GM13976 (cell line): ENCODE measurements at regions not wholly inside any gene's neighbourhood (a gene's known extent, or its start where the extent isn't known, plus 50 kb on each side); places are given as distances from the start of the nearest gene placed in this dataset.

ENCODE experiments used
- DNase-seq: peaks from one replicate; pipeline ENCODE4 v3.0.0; 2012; ENCODE audit warnings: low spot score
- CTCF ChIP-seq: IDR thresholded peaks from 2 replicates; pipeline ENCODE4 v1.5.1; 2012; ENCODE audit warnings: borderline replicate concordance, mild to moderate bottlenecking; ENCODE audit not compliant: insufficient read depth; ENCODE audit errors: extremely low read depth, missing control alignments, control extremely low read depth
- in situ Hi-C: fragments of 300-500 bp; cut with MboI; formaldehyde crosslinking; loops from one replicate; pipeline ENCODE4 v1.12.0; 2022; ENCODE audit warnings: low sequenced_read_pairs, mixed read lengths, inconsistent platforms; ENCODE audit not compliant: unreplicated experiment

DNA sequence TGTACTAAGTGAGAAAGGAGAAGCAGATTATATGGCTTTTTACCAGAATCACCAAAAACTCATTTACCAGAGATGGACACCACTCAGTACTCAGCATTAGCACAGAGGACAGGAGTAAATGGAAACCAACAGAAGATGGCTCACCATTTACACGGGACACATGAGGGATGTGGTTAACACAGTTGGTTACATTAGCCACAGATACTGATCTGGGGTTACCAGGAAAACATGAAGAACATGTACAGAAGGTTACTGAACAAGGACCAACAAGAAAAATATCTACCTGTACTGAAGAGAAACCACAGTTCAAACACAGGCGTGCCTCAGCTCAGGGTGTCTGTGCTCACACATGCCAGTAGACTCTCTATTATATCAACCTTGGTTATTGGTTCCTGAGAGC lies 1285.8 kb upstream of the SORCS1 start:
- no peak for DNase-seq
- in situ Hi-C loops: no loop called here
- TF ChIP-seq CTCF: no peak

GRCh38 chr10:108445746-108446145 lies 1281.2 kb upstream of the SORCS1 start:
- TF ChIP-seq CTCF: no peak
- no peak for DNase-seq
- in situ Hi-C loops: no loop called here

DNA sequence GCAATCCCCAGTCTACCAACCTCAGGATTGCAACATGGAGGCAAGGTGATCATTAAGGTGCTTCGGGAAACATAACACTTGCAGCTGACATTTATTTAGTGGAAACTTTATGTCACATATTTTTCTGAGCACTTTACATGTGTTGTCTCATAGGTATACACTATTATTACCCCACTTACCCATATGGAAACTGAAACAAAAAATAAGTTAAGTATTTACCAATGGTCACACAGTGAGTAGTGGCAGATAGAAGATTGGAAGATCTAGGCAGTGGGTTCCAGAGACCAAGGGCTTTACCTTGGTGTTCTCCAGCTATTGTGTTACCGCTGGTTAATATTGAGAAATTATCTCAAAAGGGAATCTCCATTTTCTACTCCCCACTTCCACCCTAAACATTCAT lies 1279.1 kb upstream of the SORCS1 start:
- in situ Hi-C loops: no loop called here
- no peak for TF ChIP-seq CTCF
- DNase-seq: no peak

GRCh38 chr10:108439397-108439796 lies 1274.9 kb upstream of the SORCS1 start:
- in situ Hi-C loops: no loop called here
- TF ChIP-seq CTCF: no peak
- DNase-seq: no peak

DNA sequence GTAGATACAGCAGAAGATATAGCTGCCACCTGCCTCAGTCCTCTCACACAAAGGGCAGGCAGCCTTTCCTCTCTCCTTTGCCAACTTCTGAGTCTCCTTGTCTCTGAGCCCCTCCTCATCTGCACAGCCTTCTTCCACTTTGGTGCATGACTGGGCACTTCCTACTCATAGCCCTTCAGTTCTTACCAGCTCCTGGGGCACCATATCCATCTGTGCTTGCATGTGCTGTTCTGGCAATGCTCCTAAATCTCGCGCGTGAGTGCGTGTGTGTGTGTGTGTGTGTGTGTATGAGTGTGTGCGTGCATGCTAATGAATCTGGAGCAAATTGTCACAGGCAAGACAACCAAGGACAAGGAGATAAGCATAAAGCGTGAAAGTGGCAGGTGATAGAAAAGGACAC lies 1271.6 kb upstream of the SORCS1 start:
- in situ Hi-C loops: no loop called here
- DNase-seq: no peak
- TF ChIP-seq CTCF: no peak

DNA sequence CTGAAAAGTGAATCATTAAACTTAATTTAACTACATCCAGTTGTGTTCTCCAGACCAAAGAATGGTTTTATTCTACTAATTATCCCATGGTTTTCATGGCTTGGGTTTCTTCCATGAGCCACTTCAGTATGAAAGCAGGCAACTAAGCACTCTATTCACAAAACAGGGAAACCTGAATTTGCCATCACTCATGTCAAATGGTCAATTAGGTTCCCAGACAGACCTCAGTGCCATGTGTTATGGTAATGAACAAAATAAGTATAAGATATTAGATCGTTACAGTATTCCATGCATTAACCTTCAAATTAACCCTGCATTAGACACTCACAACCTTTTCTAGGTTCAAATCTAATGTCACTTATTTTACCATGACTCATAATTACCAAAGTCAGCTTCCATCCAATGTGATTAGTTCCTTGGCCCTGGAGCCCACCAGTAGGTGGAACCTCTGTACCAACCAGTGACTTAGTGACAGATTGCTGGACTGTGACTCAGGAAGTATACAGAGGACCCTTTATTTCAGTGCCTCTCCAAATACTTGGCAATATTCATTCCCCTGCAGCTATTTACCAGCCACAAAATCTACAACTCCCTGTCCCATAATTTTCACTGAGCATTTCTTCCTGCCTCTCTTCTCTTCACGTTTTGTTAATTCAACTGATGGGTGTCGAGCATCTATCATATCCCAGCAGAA lies 1270.2 kb upstream of the SORCS1 start:
- TF ChIP-seq CTCF: no peak
- in situ Hi-C loops: no loop called here
- no peak for DNase-seq

DNA sequence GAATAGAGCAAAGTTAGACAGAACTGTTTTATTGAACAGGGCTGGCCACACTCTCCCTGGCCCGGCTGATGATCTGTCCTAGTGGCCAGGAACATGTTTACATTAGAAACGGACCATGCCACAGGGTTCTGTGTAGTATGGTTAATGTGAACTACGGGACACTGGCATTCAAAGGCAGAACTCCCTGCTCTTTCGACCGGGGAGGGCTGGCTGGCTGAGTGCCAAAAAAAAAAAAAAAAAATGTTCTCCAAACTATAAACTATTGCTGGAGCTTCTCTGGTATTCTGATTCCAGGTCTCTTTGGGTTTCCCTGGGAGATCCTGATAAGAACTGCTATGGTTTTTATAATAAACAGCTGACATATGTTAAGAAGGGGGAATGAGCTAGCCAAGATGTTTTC lies 1262.6 kb upstream of the SORCS1 start:
- no peak for TF ChIP-seq CTCF
- in situ Hi-C loops: no loop called here
- DNase-seq: no peak
